AG09309 (cell line): ENCODE measurements at regions not wholly inside any gene's neighbourhood (a gene's known extent, or its start where the extent isn't known, plus 50 kb on each side); places are given as distances from the start of the nearest gene placed in this dataset.

Experiments used
- DNase-seq: peaks from one replicate; pipeline ENCODE4 v3.0.0-alpha.2; 2010; ENCODE audit warnings: low read depth
- H3K4me3 ChIP-seq: 2 replicates; pipeline ENCODE4 v1.5.1; 2011; ENCODE audit warnings: mild to moderate bottlenecking, low read depth, low read length, moderate library complexity; ENCODE audit not compliant: control insufficient read depth
- CTCF ChIP-seq: IDR thresholded peaks from 2 replicates; pipeline ENCODE4 v1.5.1; 2011; ENCODE audit warnings: mild to moderate bottlenecking, low read depth, low read length, inconsistent platforms; ENCODE audit not compliant: insufficient read depth, control insufficient read depth; ENCODE audit errors: missing control alignments

GRCh38 chr17:12415031-12415430 lies 250.7 kb upstream of the MYOCD start:
- H3K4me3 ChIP-seq, result no peak overlapping the region
- no peak for TF ChIP-seq CTCF
- DNase-seq, result peak; percentile 31

GRCh38 chr17:12421077-12421476 lies 244.6 kb upstream of the MYOCD start:
- no peak for TF ChIP-seq CTCF
- H3K4me3 ChIP-seq, result no peak overlapping the region
- no peak for DNase-seq

- H3K4me3 ChIP-seq, result no peak overlapping the region
- DNase-seq, result no peak
Observed at GRCh38 chr17:12421646-12422306, 243.9 kb upstream of the MYOCD start.

GRCh38 chr17:12422651-12423050 lies 243.0 kb upstream of the MYOCD start:
- H3K4me3 ChIP-seq, result no peak overlapping the region
- DNase-seq, result no peak
- no peak for TF ChIP-seq CTCF

More at GRCh38 chr17:12421646-12422306, 243.9 kb upstream of the MYOCD start:
- TF ChIP-seq CTCF, result no peak

- TF ChIP-seq CTCF, result no peak
- no peak overlapping the region for H3K4me3 ChIP-seq
- no peak for DNase-seq
Observed at GRCh38 chr17:12423337-12423736, 242.4 kb upstream of the MYOCD start.

GRCh38 chr17:12429116-12429515 lies 236.6 kb upstream of the MYOCD start:
- DNase-seq, result no peak
- no peak for TF ChIP-seq CTCF
- no peak overlapping the region for H3K4me3 ChIP-seq
